Panc1 (cell line): ENCODE measurements at regions not wholly inside any gene's neighbourhood (a gene's known extent, or its start where the extent isn't known, plus 50 kb on each side); places are given as distances from the start of the nearest gene placed in this dataset.

Source experiments
- ATAC-seq: fragments of 200-7000 bp; cut with Tn5 transposase; 2 replicates; pipeline ENCODE4 v1.9.1; 2020; ENCODE audit warnings: mild to moderate bottlenecking, moderate library complexity
- BruUV-seq: library from RNA; stranded (reverse); fragments of 400-500 nt; replicated peaks from 2 replicates; lab custom pipeline; 2021; lab: Mats Ljungman, UMichigan
- CTCF ChIA-PET: fragments of 300-600 bp; sonication (Branson Sonifier 250); formaldehyde crosslinking; loops from one replicate; lab custom pipeline; 2022; ENCODE audit warnings: antibody characterized with exemption; lab: Charles Lee
- POLR2A ChIA-PET: fragments of 300-600 bp; sonication (Branson Sonifier 250); formaldehyde crosslinking; loops from one replicate; lab custom pipeline; 2022; ENCODE audit warnings: antibody characterized with exemption; lab: Charles Lee
- DNase-seq: peaks from one replicate; pipeline ENCODE4 v3.0.0-alpha.2; 2010; ENCODE audit warnings: low read depth, low spot score
- H3K27ac ChIP-seq: 2 replicates; pipeline ENCODE4 v1.5.1; 2011; ENCODE audit warnings: mild to moderate bottlenecking, low read length, inconsistent platforms
- H3K27me3 ChIP-seq: fragments of 200-500 bp; sonication (Bioruptor generic); 2 replicates; pipeline ENCODE4 v1.6.0; 2014; ENCODE audit warnings: low read length, inconsistent platforms; ENCODE audit not compliant: control insufficient read depth, insufficient read depth
- H3K36me3 ChIP-seq: fragments of 200-500 bp; sonication (Bioruptor generic); 2 replicates; pipeline ENCODE4 v1.5.1; 2014; ENCODE audit warnings: inconsistent platforms, mild to moderate bottlenecking, low read length, moderate library complexity; ENCODE audit not compliant: control insufficient read depth, insufficient read depth
- H3K4me1 ChIP-seq: 2 replicates; pipeline ENCODE4 v1.5.1; 2011; ENCODE audit warnings: inconsistent platforms, mild to moderate bottlenecking, low read length, moderate library complexity; ENCODE audit not compliant: control insufficient read depth, insufficient read depth
- H3K4me3 ChIP-seq, 2 experiments: 2 replicates each; pipeline ENCODE4 v1.5.1; 2011 to 2012; ENCODE audit warnings: low read depth in 2 of 2, low read length in 2 of 2, mild to moderate bottlenecking in 2 of 2, inconsistent platforms in 1 of 2, moderate library complexity in 1 of 2
- H3K9me3 ChIP-seq: fragments of 200-500 bp; sonication (Bioruptor generic); 2 replicates; pipeline ENCODE4 v1.5.1; 2014; ENCODE audit warnings: low read depth, mild to moderate bottlenecking, inconsistent platforms, low read length, moderate library complexity; ENCODE audit not compliant: control insufficient read depth, insufficient read depth
- CTCF ChIP-seq: fragments of 450-650 bp; IDR thresholded peaks from 2 replicates; pipeline ENCODE4 v1.5.1; 2017; ENCODE audit warnings: mild to moderate bottlenecking
- POLR2AphosphoS5 ChIP-seq: IDR thresholded peaks from 2 replicates; pipeline ENCODE4 v1.6.1; 2012; ENCODE audit warnings: mild to moderate bottlenecking, low read depth, low read length, moderate library complexity
- REST ChIP-seq, 2 experiments: IDR thresholded peaks; 2 replicates each; pipeline ENCODE4 v1.6.1; 2011 to 2012; ENCODE audit warnings: low read depth in 2 of 2, control low read depth in 1 of 2, low read length in 1 of 2, mild to moderate bottlenecking in 1 of 2, moderate library complexity in 1 of 2; ENCODE audit not compliant: insufficient read depth in 1 of 2
- SIN3A ChIP-seq: IDR thresholded peaks from 2 replicates; pipeline ENCODE4 v1.6.1; 2012; ENCODE audit warnings: low read depth, mild to moderate bottlenecking, low read length, moderate library complexity, borderline replicate concordance; ENCODE audit not compliant: insufficient read depth
- TCF7L2 ChIP-seq: IDR thresholded peaks from 2 replicates; pipeline ENCODE4 v1.6.1; 2011; ENCODE audit warnings: mild to moderate bottlenecking, low read depth, low read length, inconsistent platforms
- in situ Hi-C: cut with HindIII; loops from 2 replicates; pipeline ENCODE4 v1.10.0; 2016; ENCODE audit warnings: low sequenced_read_pairs, low pct_unique_long_range_greater_than_20kb
- intact Hi-C: fragments of 100-400 bp; cut with micrococcal nuclease; formaldehyde crosslinking; loops from one replicate; pipeline ENCODE4 v1.10.0; 2022; ENCODE audit not compliant: unreplicated experiment

- CTCF ChIA-PET: no interaction called here
- in situ Hi-C loops: no loop called here
These were observed 58.5 kb upstream of the PRICKLE1 start for GRCh38 chr12:42648061-42648460.

GRCh38 chr12:42643881-42644579, 54.5 kb upstream of the PRICKLE1 start:
- ChIA-PET CTCF (no interaction called here), POLR2A (no interaction called here)
- Histone ChIP-seq H3K9me3 (no peaks in the 10 kb centered on the region), H3K27me3 (no peaks in the 10 kb centered on the region), H3K4me3 (no peak overlapping the region), H3K27ac (no peak overlapping the region), H3K4me1 (no peaks in the 10 kb centered on the region), H3K36me3 (no peaks in the 10 kb centered on the region)
- ATAC-seq: no peak
- intact Hi-C loops: no loop called here
- DNase-seq: no peak
- in situ Hi-C loops: no loop called here
- BruUV-seq: no TSS peak
- no peak for TF ChIP-seq SIN3A
- no peak for TF ChIP-seq CTCF
- no peak for TF ChIP-seq POLR2AphosphoS5
- peak; percentile 92 for TF ChIP-seq TCF7L2
- no peak for TF ChIP-seq REST (IDR thresholded peaks at IDR 0.05; ENCODE audit: insufficient read depth in 1 of 2, low read depth in 2 of 2, low read length in 1 of 2)

More at GRCh38 chr12:42648061-42648460, 58.5 kb upstream of the PRICKLE1 start:
- intact Hi-C loops: no loop called here
- Histone ChIP-seq H3K27me3 (no peaks in the 10 kb centered on the region), H3K36me3 (no peaks in the 10 kb centered on the region), H3K4me1 (0 out of 2 replicates have a peak, but pooled peaks cover 3% of the 10 kb centered on the region), H3K9me3 (no peaks in the 10 kb centered on the region), H3K4me3 (no peak overlapping the region), H3K27ac (no peak overlapping the region)
- TF ChIP-seq REST (IDR thresholded peaks at IDR 0.05; ENCODE audit: insufficient read depth in 1 of 2, low read depth in 2 of 2, low read length in 1 of 2): no peak
- no peak for TF ChIP-seq SIN3A
- TF ChIP-seq POLR2AphosphoS5: no peak
- TF ChIP-seq CTCF: no peak
- no peak for TF ChIP-seq TCF7L2
- ATAC-seq (no peak), DNase-seq (no peak)
- POLR2A ChIA-PET: no interaction called here
- no TSS peak for BruUV-seq
